Astrocyte (in vitro differentiated cells and primary cell): ENCODE measurements at regions not wholly inside any gene's neighbourhood (a gene's known extent, or its start where the extent isn't known, plus 50 kb on each side); places are given as distances from the start of the nearest gene placed in this dataset.

Source experiments
- EZH2 ChIP-seq: IDR thresholded peaks from 2 replicates; pipeline ENCODE4 v1.6.1; 2012; ENCODE audit warnings: mild to moderate bottlenecking, low read length, inconsistent platforms; ENCODE audit not compliant: insufficient read depth
- TF ChIP-seq, protein P1 (sequence below): IDR thresholded peaks from 2 replicates; pipeline ENCODE4 v1.5.1; 2011; ENCODE audit warnings: low read depth, mild to moderate bottlenecking, inconsistent platforms, low read length, moderate library complexity; ENCODE audit not compliant: insufficient read depth

DNA sequence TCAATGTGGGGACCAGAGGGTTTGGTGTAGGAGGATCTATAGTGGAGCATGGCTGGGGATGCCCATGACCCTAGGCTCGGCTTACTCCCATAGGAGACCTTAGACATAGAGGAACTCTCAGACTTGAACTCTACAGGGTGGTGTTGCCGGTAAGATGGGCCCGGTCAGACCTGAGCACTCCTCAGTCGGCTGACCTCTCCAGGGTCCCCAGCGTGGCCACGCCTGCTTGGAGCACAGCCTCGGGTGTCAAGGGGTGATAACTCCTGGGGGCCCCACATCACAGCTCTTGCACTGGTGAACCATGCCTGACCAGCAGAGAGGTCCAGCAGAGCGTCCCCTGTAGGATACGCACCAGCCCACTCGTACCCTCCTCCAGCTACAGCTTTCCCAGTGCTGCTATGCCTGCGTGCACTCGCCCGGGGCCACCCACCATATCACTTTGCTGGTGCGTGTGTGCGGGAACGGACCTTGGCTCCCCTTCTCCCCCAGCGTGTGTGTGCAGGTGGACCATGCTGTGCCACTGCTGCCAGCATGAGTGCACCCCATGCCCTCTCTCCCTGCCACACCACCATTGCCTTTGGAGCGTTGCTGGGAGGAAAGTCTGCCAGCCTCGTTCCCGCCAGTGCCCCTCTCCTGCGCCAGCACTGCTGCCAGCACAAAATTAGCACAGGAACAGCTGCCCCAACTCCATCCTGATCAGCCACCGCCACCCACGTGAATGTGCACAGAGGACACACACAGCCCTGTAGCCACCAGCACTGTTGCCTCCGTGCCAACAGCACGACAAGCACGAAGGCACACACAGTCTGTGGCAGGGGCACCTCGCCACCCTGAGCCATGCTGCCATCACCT is 806.6 kb downstream of the GLUD2 start:
- TF ChIP-seq, protein P1, sequence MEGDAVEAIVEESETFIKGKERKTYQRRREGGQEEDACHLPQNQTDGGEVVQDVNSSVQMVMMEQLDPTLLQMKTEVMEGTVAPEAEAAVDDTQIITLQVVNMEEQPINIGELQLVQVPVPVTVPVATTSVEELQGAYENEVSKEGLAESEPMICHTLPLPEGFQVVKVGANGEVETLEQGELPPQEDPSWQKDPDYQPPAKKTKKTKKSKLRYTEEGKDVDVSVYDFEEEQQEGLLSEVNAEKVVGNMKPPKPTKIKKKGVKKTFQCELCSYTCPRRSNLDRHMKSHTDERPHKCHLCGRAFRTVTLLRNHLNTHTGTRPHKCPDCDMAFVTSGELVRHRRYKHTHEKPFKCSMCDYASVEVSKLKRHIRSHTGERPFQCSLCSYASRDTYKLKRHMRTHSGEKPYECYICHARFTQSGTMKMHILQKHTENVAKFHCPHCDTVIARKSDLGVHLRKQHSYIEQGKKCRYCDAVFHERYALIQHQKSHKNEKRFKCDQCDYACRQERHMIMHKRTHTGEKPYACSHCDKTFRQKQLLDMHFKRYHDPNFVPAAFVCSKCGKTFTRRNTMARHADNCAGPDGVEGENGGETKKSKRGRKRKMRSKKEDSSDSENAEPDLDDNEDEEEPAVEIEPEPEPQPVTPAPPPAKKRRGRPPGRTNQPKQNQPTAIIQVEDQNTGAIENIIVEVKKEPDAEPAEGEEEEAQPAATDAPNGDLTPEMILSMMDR, result no peak
- TF ChIP-seq EZH2, result no peak
